H9 (cell line): ENCODE measurements at regions not wholly inside any gene's neighbourhood (a gene's known extent, or its start where the extent isn't known, plus 50 kb on each side); places are given as distances from the start of the nearest gene placed in this dataset.

ENCODE experiments used
- DNase-seq: peaks from one replicate; pipeline ENCODE4 v3.0.0-alpha.2; 2017
- H2AFZ ChIP-seq: one replicate; pipeline ENCODE4 v1.6.1; 2013; ENCODE audit warnings: mild to moderate bottlenecking, low read length, control low read depth, moderate library complexity
- H2AK5ac ChIP-seq: 2 replicates; pipeline ENCODE4 v1.6.1; 2013; ENCODE audit warnings: low read length, control low read depth, mixed read lengths; ENCODE audit not compliant: insufficient read length
- H2BK120ac ChIP-seq: one replicate; pipeline ENCODE4 v1.6.1; 2013; ENCODE audit warnings: low read depth, mild to moderate bottlenecking, low read length, control low read depth, inconsistent platforms; ENCODE audit not compliant: poor library complexity, severe bottlenecking
- H2BK12ac ChIP-seq: 2 replicates; pipeline ENCODE4 v1.6.1; 2013; ENCODE audit warnings: low read length, control low read depth, mixed read lengths, low read depth; ENCODE audit not compliant: insufficient read length
- H2BK15ac ChIP-seq: 2 replicates; pipeline ENCODE4 v1.6.1; 2013; ENCODE audit warnings: low read depth, low read length, control low read depth
- H2BK20ac ChIP-seq: one replicate; pipeline ENCODE4 v1.6.1; 2013; ENCODE audit warnings: low read depth, mild to moderate bottlenecking, low read length, control low read depth, inconsistent platforms; ENCODE audit not compliant: poor library complexity, severe bottlenecking
- H2BK5ac ChIP-seq: 2 replicates; pipeline ENCODE4 v1.6.1; 2013; ENCODE audit warnings: low read length, control low read depth, mixed read lengths; ENCODE audit not compliant: insufficient read length
- H3K14ac ChIP-seq: 2 replicates; pipeline ENCODE4 v1.6.1; 2013; ENCODE audit warnings: low read length, control low read depth; ENCODE audit not compliant: insufficient read depth
- H3K18ac ChIP-seq: 2 replicates; pipeline ENCODE4 v1.6.1; 2013; ENCODE audit warnings: low read depth, mild to moderate bottlenecking, mixed read lengths, low read length, control low read depth; ENCODE audit not compliant: insufficient read length
- H3K23ac ChIP-seq: 2 replicates; pipeline ENCODE4 v1.6.1; 2013; ENCODE audit warnings: low read length, control low read depth, mixed read lengths, low read depth; ENCODE audit not compliant: insufficient read length
- H3K23me2 ChIP-seq: 2 replicates; pipeline ENCODE4 v1.6.1; 2013; ENCODE audit warnings: low read depth, mild to moderate bottlenecking, mixed read lengths, low read length, control low read depth; ENCODE audit not compliant: insufficient read length, poor library complexity, severe bottlenecking
- H3K27ac ChIP-seq: 2 replicates; pipeline ENCODE4 v1.5.1; 2013; ENCODE audit warnings: low read length, control low read depth, mixed read lengths, low read depth; ENCODE audit not compliant: insufficient read length
- H3K27me3 ChIP-seq: 2 replicates; pipeline ENCODE4 v1.6.1; 2013; ENCODE audit warnings: low read length, control low read depth, inconsistent platforms; ENCODE audit not compliant: insufficient read depth
- H3K4ac ChIP-seq: 2 replicates; pipeline ENCODE4 v1.6.1; 2013; ENCODE audit warnings: low read depth, mild to moderate bottlenecking, control low read depth, inconsistent platforms, low read length, moderate library complexity
- H3K4me1 ChIP-seq: 2 replicates; pipeline ENCODE4 v1.6.1; 2013; ENCODE audit warnings: low read length, control low read depth, inconsistent platforms; ENCODE audit not compliant: insufficient read depth
- H3K4me2 ChIP-seq: 2 replicates; pipeline ENCODE4 v1.6.1; 2013; ENCODE audit warnings: low read length, control low read depth, mixed read lengths; ENCODE audit not compliant: insufficient read length, insufficient read depth
- H3K56ac ChIP-seq: 2 replicates; pipeline ENCODE4 v1.6.1; 2013; ENCODE audit warnings: low read depth, mild to moderate bottlenecking, mixed read lengths, low read length, control low read depth; ENCODE audit not compliant: insufficient read length
- H3K79me1 ChIP-seq: 2 replicates; pipeline ENCODE4 v1.6.1; 2013; ENCODE audit warnings: low read depth, mild to moderate bottlenecking, moderate library complexity, low read length, control low read depth, inconsistent platforms; ENCODE audit not compliant: insufficient read depth, poor library complexity, severe bottlenecking
- H3K79me2 ChIP-seq: 2 replicates; pipeline ENCODE4 v1.6.1; 2013; ENCODE audit warnings: low read length, control low read depth, inconsistent platforms; ENCODE audit not compliant: insufficient read depth
- H3K9ac ChIP-seq: 2 replicates; pipeline ENCODE4 v1.6.1; 2013; ENCODE audit warnings: low read length, control low read depth, mixed read lengths; ENCODE audit not compliant: insufficient read length; ENCODE audit errors: extremely low read depth
- H3K9me3 ChIP-seq: one replicate; pipeline ENCODE4 v1.6.1; 2013; ENCODE audit warnings: low read depth, low read length, inconsistent platforms; ENCODE audit not compliant: control insufficient read depth
- H3T11ph ChIP-seq: one replicate; pipeline ENCODE4 v1.6.1; 2013; ENCODE audit warnings: mild to moderate bottlenecking, low read length, control low read depth, inconsistent platforms
- H4K20me1 ChIP-seq: one replicate; pipeline ENCODE4 v1.6.1; 2013; ENCODE audit not compliant: control insufficient read depth, insufficient read length, insufficient read depth
- H4K5ac ChIP-seq: 2 replicates; pipeline ENCODE4 v1.6.1; 2013; ENCODE audit warnings: low read depth, mild to moderate bottlenecking, mixed read lengths, low read length, control low read depth; ENCODE audit not compliant: insufficient read length
- H4K8ac ChIP-seq: replicated peaks from 2 replicates; pipeline ENCODE4 v1.6.1; 2013; ENCODE audit warnings: low read length, control low read depth, mixed read lengths, low read depth; ENCODE audit not compliant: insufficient read length
- H4K91ac ChIP-seq: 2 replicates; pipeline ENCODE4 v1.6.1; 2013; ENCODE audit warnings: low read depth, mild to moderate bottlenecking, moderate library complexity, mixed read lengths, low read length, control low read depth; ENCODE audit not compliant: insufficient read length
- H3K27ac Mint-ChIP-seq, 3 experiments: 2 replicates in 2 of 3; 3 replicates in 1 of 3; pipeline ENCODE4 v1.8.0; 2020 to 2021; ENCODE audit warnings: mixed read lengths in 3 of 3, mild to moderate bottlenecking in 1 of 3, moderate library complexity in 1 of 3
- H3K27me3 Mint-ChIP-seq: 2 replicates; pipeline ENCODE4 v1.8.0; 2021; ENCODE audit warnings: low read depth, mild to moderate bottlenecking, moderate library complexity, mixed read lengths
- H3K36me3 Mint-ChIP-seq, 3 experiments: 2 replicates in 2 of 3; 3 replicates in 1 of 3; pipeline ENCODE4 v1.8.0; 2020 to 2021; ENCODE audit warnings: low read depth in 3 of 3, mixed read lengths in 3 of 3; ENCODE audit not compliant: insufficient read depth in 1 of 3
- H3K4me1 Mint-ChIP-seq, 2 experiments: 2 replicates each; pipeline ENCODE4 v1.8.0; 2020; ENCODE audit warnings: mixed read lengths in 2 of 2
- H3K4me3 Mint-ChIP-seq, 2 experiments: 2 replicates in 1 of 2; 3 replicates in 1 of 2; pipeline ENCODE4 v1.8.0; 2020 to 2021; ENCODE audit warnings: mild to moderate bottlenecking in 2 of 2, mixed read lengths in 2 of 2, moderate library complexity in 1 of 2
- H3K9me3 Mint-ChIP-seq, 2 experiments: 2 replicates in 1 of 2; 3 replicates in 1 of 2; pipeline ENCODE4 v1.8.0; 2020; ENCODE audit warnings: mild to moderate bottlenecking in 2 of 2, mixed read lengths in 2 of 2, moderate library complexity in 1 of 2
- WGBS: extraction: QIAGEN DNeasy Blood & Tissue Kit; methylation state at CpG from one replicate; pipeline ENCODE4 v1.1.7; 2013; ENCODE audit warnings: missing lambda C conversion rate, low lambda C conversion rate, mixed read lengths; ENCODE audit not compliant: insufficient read length; ENCODE audit errors: extremely low coverage; 5-methylcytosine and 5-hydroxymethylcytosine counted together
- TF ChIP-seq, protein P1 (sequence below): fragments of 200-600 bp; sonication (generic); conservative IDR thresholded peaks from 3 replicates; pipeline ENCODE4 v1.8.0; 2021; ENCODE audit warnings: antibody characterized with exemption, mild to moderate bottlenecking

DNA sequence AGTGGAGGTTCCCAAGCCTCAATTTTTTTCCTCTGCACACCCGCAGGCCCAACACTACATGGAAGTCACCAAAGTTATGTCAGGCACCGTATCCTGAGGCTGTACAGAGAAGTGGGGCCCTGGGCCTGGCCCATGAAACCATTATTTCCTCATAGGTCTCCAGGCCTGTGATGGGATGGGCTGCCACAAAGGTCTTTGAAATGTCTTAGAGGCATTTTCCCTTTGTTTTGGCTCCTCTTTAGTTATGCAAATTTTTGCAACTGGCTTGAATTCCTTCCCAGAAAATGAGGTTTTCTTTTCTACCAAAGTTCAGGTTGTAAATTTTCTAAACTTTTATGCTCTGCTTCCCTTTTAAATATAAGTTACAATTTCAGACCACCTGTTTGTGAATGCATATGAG lies 365.2 kb downstream of the HGF start:
- Histone ChIP-seq H2BK5ac (no peak overlapping the region), H2AK5ac (no peak overlapping the region), H2BK12ac (no peak overlapping the region), H3K56ac (no peak overlapping the region), H4K91ac (no peak overlapping the region), H3K4me2 (no peak overlapping the region), H3T11ph (no peak overlapping the region), H2BK20ac (no peak overlapping the region), H2BK120ac (no peak overlapping the region), H3K9ac (no peak overlapping the region), H2BK15ac (no peak overlapping the region), H3K27ac (no peak overlapping the region), H3K27me3 (no peaks in the 10 kb centered on the region), H3K18ac (no peak overlapping the region), H3K4ac (no peak overlapping the region), H2AFZ (no peak overlapping the region), H3K9me3 (peaks cover 8% of the 10 kb centered on the region), H3K79me2 (no peaks in the 10 kb centered on the region), H3K79me1 (no peaks in the 10 kb centered on the region), H3K4me1 (no peaks in the 10 kb centered on the region), H3K23ac (no peak overlapping the region), H3K14ac (no peak overlapping the region), H4K20me1 (no peaks in the 10 kb centered on the region), H3K23me2 (no peaks in the 10 kb centered on the region), H4K8ac (no peak overlapping the region), H4K5ac (no peak overlapping the region)
- Mint-ChIP-seq H3K4me1 (peaks cover 6% of the 10 kb centered on the region in 2 experiments), H3K27me3 (no peaks in the 10 kb centered on the region), H3K4me3 (no peak overlapping the region), H3K27ac (0 out of 7 replicates have a peak overlapping the region, but pooled peaks of 2 of the 3 experiments have one; percentile 30 to 59), H3K36me3 (peaks cover 13 to 20% (median 13%) of the 10 kb centered on the region in 3 experiments), H3K9me3 (peaks cover 17 to 20% of the 10 kb centered on the region in 2 experiments)
- WGBS = no CpG with 5 or more reads among the region's 2 CpGs
- no peak for DNase-seq
- TF ChIP-seq, protein P1, sequence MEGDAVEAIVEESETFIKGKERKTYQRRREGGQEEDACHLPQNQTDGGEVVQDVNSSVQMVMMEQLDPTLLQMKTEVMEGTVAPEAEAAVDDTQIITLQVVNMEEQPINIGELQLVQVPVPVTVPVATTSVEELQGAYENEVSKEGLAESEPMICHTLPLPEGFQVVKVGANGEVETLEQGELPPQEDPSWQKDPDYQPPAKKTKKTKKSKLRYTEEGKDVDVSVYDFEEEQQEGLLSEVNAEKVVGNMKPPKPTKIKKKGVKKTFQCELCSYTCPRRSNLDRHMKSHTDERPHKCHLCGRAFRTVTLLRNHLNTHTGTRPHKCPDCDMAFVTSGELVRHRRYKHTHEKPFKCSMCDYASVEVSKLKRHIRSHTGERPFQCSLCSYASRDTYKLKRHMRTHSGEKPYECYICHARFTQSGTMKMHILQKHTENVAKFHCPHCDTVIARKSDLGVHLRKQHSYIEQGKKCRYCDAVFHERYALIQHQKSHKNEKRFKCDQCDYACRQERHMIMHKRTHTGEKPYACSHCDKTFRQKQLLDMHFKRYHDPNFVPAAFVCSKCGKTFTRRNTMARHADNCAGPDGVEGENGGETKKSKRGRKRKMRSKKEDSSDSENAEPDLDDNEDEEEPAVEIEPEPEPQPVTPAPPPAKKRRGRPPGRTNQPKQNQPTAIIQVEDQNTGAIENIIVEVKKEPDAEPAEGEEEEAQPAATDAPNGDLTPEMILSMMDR = no peak
